ENCODE measurements at regions not wholly inside any gene's neighbourhood (a gene's known extent, or its start where the extent isn't known, plus 50 kb on each side); places are given as distances from the start of the nearest gene placed in this dataset.

GRCh38 chr3:184459355-184459754, 79.5 kb downstream of the CHRD start:
- no peak for TF ChIP-seq POLR2A (IDR thresholded peaks at IDR 0.05; ENCODE audit: low read depth, low read length)
- no peak for TF ChIP-seq POLR2AphosphoS5 (IDR thresholded peaks at IDR 0.05; ENCODE audit: low read depth, low read length)
- no peak for TF ChIP-seq SPI1 (IDR thresholded peaks at IDR 0.05; ENCODE audit: low read depth, low read length)
- no peak for TF ChIP-seq POU2F2 (IDR thresholded peaks at IDR 0.05; ENCODE audit: low read depth, low read length)

All from GM12891 (cell line).